HFFc6 (cell line): ENCODE measurements at regions not wholly inside any gene's neighbourhood (a gene's known extent, or its start where the extent isn't known, plus 50 kb on each side); places are given as distances from the start of the nearest gene placed in this dataset.

ENCODE experiments used
- DNase-seq: peaks from one replicate; pipeline ENCODE4 v3.0.0-alpha.2; 2018
- H3K27ac Mint-ChIP-seq: 2 replicates; pipeline ENCODE4 v1.8.0; 2020; ENCODE audit warnings: mild to moderate bottlenecking, mixed read lengths
- H3K27me3 Mint-ChIP-seq: 2 replicates; pipeline ENCODE4 v1.8.0; 2021; ENCODE audit warnings: mild to moderate bottlenecking, moderate library complexity, mixed read lengths; ENCODE audit not compliant: insufficient read depth
- H3K36me3 Mint-ChIP-seq: 2 replicates; pipeline ENCODE4 v1.8.0; 2021; ENCODE audit warnings: low read depth, mixed read lengths
- H3K4me1 Mint-ChIP-seq: 2 replicates; pipeline ENCODE4 v1.8.0; 2020; ENCODE audit warnings: low read depth, mixed read lengths
- H3K4me3 Mint-ChIP-seq: 2 replicates; pipeline ENCODE4 v1.8.0; 2020; ENCODE audit warnings: mild to moderate bottlenecking, moderate library complexity, mixed read lengths
- H3K9me3 Mint-ChIP-seq: 2 replicates; pipeline ENCODE4 v1.8.0; 2020; ENCODE audit warnings: mild to moderate bottlenecking, mixed read lengths
- TF ChIP-seq, protein P1 (sequence below): fragments of 200-600 bp; sonication (generic); IDR thresholded peaks from 2 replicates; pipeline ENCODE4 v1.5.0; 2021; ENCODE audit warnings: antibody characterized with exemption, mild to moderate bottlenecking

DNA sequence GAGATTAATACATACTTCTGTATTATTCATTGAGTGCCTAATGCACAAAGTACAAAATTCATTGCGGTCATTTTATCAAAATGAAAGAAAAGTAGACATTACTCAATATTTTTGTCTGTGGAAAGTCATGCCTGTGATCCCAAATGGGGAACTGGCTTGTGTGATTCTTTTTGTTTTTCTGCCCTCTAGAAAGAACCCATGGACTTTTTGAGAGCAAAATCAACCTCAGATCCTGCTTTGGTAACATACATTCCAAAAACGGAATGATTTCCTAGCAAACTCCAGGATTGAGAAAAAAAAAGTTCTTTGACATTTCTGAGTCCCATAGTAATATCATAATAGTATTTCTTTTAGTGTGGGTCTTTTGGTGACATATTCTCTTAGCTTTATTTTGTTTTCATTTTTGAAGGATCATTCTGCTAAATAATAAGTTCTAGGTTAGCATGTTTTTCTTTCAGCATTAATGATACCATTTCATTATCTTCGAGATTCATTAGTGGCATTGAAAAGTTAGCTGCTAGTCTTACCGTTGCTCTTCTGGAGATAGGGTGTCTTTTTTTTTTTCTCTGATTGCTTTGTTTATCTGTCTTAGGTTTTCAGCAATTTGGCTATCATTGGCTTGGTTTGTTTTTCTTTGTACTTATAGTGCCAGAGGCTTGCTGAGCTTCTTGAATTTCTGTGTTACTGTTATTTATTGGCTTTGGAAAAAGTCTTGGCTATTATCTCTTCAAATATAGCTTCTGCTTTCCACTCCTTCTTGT, 102.4 kb upstream of the CSNK1A1L start:
- Mint-ChIP-seq H3K27me3 (no peaks in the 10 kb centered on the region; the same call in 1 of the 2 replicates), H3K9me3 (no peaks in the 10 kb centered on the region), H3K4me1 (peaks cover 25% of the 10 kb centered on the region), H3K36me3 (no peaks in the 10 kb centered on the region), H3K4me3 (no peak overlapping the region), H3K27ac (no peak overlapping the region)
- no peak for DNase-seq
- TF ChIP-seq, protein P1, sequence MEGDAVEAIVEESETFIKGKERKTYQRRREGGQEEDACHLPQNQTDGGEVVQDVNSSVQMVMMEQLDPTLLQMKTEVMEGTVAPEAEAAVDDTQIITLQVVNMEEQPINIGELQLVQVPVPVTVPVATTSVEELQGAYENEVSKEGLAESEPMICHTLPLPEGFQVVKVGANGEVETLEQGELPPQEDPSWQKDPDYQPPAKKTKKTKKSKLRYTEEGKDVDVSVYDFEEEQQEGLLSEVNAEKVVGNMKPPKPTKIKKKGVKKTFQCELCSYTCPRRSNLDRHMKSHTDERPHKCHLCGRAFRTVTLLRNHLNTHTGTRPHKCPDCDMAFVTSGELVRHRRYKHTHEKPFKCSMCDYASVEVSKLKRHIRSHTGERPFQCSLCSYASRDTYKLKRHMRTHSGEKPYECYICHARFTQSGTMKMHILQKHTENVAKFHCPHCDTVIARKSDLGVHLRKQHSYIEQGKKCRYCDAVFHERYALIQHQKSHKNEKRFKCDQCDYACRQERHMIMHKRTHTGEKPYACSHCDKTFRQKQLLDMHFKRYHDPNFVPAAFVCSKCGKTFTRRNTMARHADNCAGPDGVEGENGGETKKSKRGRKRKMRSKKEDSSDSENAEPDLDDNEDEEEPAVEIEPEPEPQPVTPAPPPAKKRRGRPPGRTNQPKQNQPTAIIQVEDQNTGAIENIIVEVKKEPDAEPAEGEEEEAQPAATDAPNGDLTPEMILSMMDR = no peak

DNA sequence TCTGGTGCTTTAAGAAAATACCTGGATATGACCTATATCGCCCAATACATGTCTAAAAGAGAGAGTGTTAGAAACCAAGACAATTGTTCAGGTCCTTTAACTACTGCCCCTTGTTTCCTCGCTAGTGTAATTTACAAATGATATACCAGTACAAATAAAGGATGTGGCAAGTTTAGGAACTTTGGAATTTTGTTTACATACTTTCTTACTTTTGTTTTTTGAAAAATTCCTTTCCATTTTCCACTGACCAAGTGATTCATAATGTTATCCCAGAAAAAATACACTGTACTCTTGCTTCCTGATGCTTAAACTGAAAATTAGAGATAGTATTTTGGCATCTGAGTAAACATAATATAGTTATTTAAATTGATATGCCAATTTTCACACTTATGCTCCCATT, 96.8 kb upstream of the CSNK1A1L start:
- TF ChIP-seq, protein P1 = no peak
- DNase-seq = peak; percentile 14
- H3K36me3 Mint-ChIP-seq = peaks cover 5% of the 10 kb centered on the region; the same call in 1 of the 2 replicates
- no peak overlapping the region for H3K27ac Mint-ChIP-seq
- no peaks in the 10 kb centered on the region; the same call in 1 of the 2 replicates for H3K27me3 Mint-ChIP-seq
- H3K9me3 Mint-ChIP-seq = no peaks in the 10 kb centered on the region
- peaks cover 47% of the 10 kb centered on the region for H3K4me1 Mint-ChIP-seq
- H3K4me3 Mint-ChIP-seq = no peak overlapping the region; the same call in 1 of the 2 replicates

GRCh38 chr13:37201081-37201480, 95.6 kb upstream of the CSNK1A1L start:
- H3K27me3 Mint-ChIP-seq = no peaks in the 10 kb centered on the region; the same call in 1 of the 2 replicates
- H3K4me1 Mint-ChIP-seq = peaks cover 57% of the 10 kb centered on the region
- H3K9me3 Mint-ChIP-seq = no peaks in the 10 kb centered on the region
- no peak overlapping the region; the same call in 1 of the 2 replicates for H3K27ac Mint-ChIP-seq
- peaks cover 5% of the 10 kb centered on the region; the same call in 1 of the 2 replicates for H3K36me3 Mint-ChIP-seq
- TF ChIP-seq, protein P1 = no peak
- H3K4me3 Mint-ChIP-seq = no peak overlapping the region
- no peak for DNase-seq

GRCh38 chr13:37198629-37199028, 93.2 kb upstream of the CSNK1A1L start:
- TF ChIP-seq, protein P1 = no peak
- no peaks in the 10 kb centered on the region; the same call in 1 of the 2 replicates for H3K27me3 Mint-ChIP-seq
- no peak overlapping the region for H3K4me3 Mint-ChIP-seq
- no peaks in the 10 kb centered on the region for H3K9me3 Mint-ChIP-seq
- no peak for DNase-seq
- peaks cover 5% of the 10 kb centered on the region; the same call in 1 of the 2 replicates for H3K36me3 Mint-ChIP-seq
- peaks cover 74% of the 10 kb centered on the region for H3K4me1 Mint-ChIP-seq
- H3K27ac Mint-ChIP-seq = no peak overlapping the region

DNA sequence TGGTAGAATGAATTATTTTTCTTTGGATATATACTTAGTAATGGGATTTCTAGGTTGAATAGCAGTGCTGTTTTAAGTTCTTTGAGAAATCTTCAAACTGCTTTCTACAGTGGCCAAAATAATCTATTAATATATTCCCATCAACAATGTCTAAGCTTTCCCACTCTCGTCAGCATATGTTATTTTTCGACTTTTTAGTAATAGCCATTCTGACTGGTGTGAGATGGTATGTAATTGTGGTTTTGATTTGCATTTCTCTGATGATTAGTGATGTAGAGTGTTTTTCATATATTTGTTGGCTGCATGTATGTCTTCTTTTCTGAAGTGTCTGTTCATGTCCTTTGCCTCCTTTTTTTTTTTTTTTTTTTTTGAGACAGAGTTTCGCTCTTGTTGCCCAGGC, 90.2 kb upstream of the CSNK1A1L start:
- Mint-ChIP-seq H3K4me1 (peaks cover 61% of the 10 kb centered on the region), H3K27ac (no peak overlapping the region), H3K36me3 (peaks cover 5% of the 10 kb centered on the region; the same call in 1 of the 2 replicates), H3K4me3 (no peak overlapping the region), H3K27me3 (no peaks in the 10 kb centered on the region; the same call in 1 of the 2 replicates), H3K9me3 (no peaks in the 10 kb centered on the region)
- TF ChIP-seq, protein P1 = no peak
- no peak for DNase-seq
